Brain microvascular endothelial cell (primary cell): ENCODE measurements at regions not wholly inside any gene's neighbourhood (a gene's known extent, or its start where the extent isn't known, plus 50 kb on each side); places are given as distances from the start of the nearest gene placed in this dataset.

Experiments
- DNase-seq: peaks from one replicate; pipeline ENCODE4 v3.0.0-alpha.2; 2020
- H3K27ac ChIP-seq: fragments of 250-450 bp; sonication (Bioruptor Pico); 2 replicates; pipeline ENCODE4 v1.5.1; 2020; ENCODE audit warnings: mild to moderate bottlenecking, moderate library complexity
- H3K27me3 ChIP-seq: fragments of 250-450 bp; sonication (Bioruptor Pico); replicated peaks from 2 replicates; pipeline ENCODE4 v1.5.1; 2020; ENCODE audit warnings: mild to moderate bottlenecking
- H3K36me3 ChIP-seq: fragments of 250-450 bp; sonication (Bioruptor Pico); replicated peaks from 2 replicates; pipeline ENCODE4 v1.5.1; 2020; ENCODE audit warnings: mild to moderate bottlenecking
- H3K4me3 ChIP-seq: 2 replicates; pipeline ENCODE4 v1.5.1; 2011; ENCODE audit warnings: low read depth, mild to moderate bottlenecking, control low read depth, low read length, moderate library complexity
- in situ Hi-C: cut with HindIII; loops from 2 replicates; pipeline ENCODE4 v1.10.0; 2017; ENCODE audit warnings: low sequenced_read_pairs, low pct_ligation_motif_present
- TF ChIP-seq, protein P1 (sequence below): IDR thresholded peaks from 2 replicates; pipeline ENCODE4 v1.5.1; 2011; ENCODE audit warnings: low read depth, mild to moderate bottlenecking, moderate library complexity, low read length, control low read depth, inconsistent platforms; ENCODE audit errors: missing control alignments

DNA sequence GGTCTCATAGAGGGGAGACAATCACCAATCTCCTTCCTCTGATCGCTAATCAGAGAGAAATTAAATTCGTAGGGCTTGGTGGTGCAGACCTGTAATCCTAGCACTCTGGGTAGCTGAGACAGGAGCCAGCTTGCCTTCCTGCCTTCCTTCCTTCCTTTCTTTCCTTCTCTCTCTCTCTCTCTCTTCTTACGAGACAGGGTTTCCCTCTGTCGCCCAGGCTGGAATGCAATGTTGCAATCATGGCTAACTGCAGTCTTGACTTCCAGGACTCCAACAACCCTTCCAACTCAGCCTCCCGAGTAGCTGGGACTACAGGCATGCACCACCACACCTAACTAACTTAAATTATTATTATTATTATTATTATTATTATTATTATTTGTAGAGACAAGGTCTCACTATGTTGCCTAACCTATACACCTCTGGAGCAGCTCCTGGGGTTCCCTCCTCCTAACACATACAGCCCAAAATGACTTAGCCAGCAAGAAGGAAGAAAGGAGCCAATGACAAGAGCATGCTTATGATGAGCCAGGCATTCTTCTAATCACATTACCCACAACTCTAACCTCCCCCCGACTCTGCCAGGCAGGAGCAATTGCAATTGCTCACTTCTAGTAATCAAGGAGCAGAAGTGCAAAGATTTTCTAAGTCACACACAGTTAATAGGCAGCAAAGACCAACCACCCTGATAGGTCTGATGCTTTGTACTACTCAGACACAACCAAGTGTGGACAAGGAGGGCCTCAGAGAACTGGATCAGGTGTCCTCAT is 105.4 kb upstream of the F3 start:
- DNase-seq: no peak
- H3K4me3 ChIP-seq: no peak overlapping the region
- TF ChIP-seq, protein P1, sequence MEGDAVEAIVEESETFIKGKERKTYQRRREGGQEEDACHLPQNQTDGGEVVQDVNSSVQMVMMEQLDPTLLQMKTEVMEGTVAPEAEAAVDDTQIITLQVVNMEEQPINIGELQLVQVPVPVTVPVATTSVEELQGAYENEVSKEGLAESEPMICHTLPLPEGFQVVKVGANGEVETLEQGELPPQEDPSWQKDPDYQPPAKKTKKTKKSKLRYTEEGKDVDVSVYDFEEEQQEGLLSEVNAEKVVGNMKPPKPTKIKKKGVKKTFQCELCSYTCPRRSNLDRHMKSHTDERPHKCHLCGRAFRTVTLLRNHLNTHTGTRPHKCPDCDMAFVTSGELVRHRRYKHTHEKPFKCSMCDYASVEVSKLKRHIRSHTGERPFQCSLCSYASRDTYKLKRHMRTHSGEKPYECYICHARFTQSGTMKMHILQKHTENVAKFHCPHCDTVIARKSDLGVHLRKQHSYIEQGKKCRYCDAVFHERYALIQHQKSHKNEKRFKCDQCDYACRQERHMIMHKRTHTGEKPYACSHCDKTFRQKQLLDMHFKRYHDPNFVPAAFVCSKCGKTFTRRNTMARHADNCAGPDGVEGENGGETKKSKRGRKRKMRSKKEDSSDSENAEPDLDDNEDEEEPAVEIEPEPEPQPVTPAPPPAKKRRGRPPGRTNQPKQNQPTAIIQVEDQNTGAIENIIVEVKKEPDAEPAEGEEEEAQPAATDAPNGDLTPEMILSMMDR: no peak
- in situ Hi-C loops: no loop called here
- H3K27ac ChIP-seq: peak overlapping the region; percentile 93
- H3K27me3 ChIP-seq: no peaks in the 10 kb centered on the region
- H3K36me3 ChIP-seq: no peaks in the 10 kb centered on the region

DNA sequence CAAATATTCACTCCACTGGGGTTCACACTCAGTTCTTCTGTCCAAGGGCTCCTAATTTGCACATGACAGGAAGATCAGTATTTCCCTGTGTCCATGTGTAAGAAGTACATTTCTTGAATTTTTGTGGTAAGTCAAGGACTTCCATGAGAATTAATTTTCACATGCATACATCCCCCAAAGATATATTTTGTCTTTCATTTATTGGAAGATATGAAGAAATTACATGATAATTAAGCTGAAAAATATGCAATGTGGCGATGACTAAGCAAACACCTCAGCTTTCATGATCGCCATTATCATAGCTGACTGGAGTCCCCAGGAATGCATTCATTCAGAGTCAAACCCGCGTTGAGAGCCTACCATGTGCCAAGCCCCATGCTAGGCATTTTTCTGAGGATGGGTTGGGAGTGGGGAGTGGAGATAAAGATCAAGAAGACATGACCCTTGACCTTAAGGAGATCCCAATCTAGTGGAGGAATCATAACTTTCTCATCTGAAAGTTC is 104.6 kb upstream of the F3 start:
- Histone ChIP-seq H3K27me3 (no peaks in the 10 kb centered on the region), H3K36me3 (no peaks in the 10 kb centered on the region), H3K27ac (peak overlapping the region; percentile 75), H3K4me3 (no peak overlapping the region)
- peak; percentile 73 for DNase-seq
- TF ChIP-seq, protein P1: no peak
- in situ Hi-C loops: no loop called here

DNA sequence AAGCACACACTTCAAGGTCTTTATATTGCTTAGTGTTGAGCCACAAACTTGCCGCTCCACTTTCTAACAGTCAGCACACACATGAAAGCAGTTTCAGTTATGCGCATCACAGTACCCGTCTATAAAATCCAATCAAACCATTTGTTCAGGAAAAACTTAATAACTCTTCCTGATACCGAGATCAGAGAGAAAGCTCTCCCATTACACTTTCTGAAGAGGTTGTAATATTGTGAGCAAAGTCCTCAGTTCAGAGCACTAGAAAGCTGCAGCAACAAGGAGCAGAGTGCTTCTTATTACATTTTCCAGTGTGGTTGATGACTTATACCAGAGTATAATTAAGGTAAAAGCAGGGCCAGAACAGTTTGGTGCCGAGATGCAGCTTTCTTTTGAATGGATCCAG is 102.8 kb upstream of the F3 start:
- Histone ChIP-seq H3K4me3 (no peak overlapping the region), H3K27ac (no peak overlapping the region), H3K27me3 (no peaks in the 10 kb centered on the region), H3K36me3 (no peaks in the 10 kb centered on the region)
- in situ Hi-C loops: no loop called here
- TF ChIP-seq, protein P1: no peak
- DNase-seq: no peak

DNA sequence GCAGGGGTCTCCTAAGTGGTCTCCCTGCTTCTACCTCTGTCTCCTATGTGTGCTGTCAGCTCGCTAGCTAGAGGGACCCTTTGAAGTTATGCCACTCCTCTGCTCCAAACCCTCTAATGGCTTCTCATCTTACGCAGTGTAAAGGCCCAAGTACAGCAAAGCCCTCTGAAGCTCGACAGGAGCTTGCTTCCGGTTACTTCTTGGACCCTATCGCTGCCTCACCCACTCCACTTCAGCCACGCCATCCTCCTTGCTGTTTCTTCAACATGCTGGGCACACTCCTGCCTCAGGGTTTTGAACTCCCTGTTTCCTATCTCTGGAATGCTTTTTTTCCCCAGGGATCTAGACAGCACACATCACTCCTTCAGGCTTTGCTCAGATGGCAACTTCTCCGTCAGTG is 102.3 kb upstream of the F3 start:
- no peak overlapping the region for H3K27ac ChIP-seq
- H3K4me3 ChIP-seq: no peak overlapping the region
- H3K36me3 ChIP-seq: no peaks in the 10 kb centered on the region
- H3K27me3 ChIP-seq: no peaks in the 10 kb centered on the region
- TF ChIP-seq, protein P1: no peak
- in situ Hi-C loops: no loop called here
- DNase-seq: no peak

DNA sequence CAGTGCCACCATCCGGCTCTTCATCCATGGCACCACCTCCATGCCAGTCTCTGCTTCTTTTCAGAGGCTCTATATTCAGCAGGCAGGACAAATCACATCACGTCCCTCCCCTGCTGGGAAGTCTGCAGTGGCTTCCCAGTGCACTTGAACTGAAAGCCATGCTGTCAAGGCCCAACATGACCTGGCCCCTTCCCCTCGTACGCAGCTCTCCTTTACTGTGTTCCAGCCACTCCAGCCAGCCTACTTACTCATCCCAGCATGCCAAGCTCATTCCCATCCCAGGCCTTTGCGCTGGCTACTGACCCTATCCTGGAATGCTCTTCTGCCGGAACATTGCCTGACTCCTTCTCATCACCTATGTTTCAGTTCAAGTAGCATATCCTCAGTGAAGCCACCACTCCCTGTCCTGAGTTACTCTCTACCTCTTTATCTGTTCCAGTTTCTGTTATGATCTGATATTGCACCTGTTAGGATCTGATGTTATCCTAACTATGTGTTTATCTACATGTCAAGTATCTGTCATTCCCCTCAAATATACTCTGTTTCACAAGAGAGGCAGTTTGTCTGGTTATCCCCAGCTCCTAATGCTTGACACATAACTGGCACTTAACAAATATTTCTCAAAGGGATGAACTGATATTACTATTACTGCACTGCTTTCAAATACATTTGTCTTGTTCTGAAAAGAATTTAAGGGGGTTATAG is 101.2 kb upstream of the F3 start:
- no peak for DNase-seq
- no peaks in the 10 kb centered on the region for H3K27me3 ChIP-seq
- H3K4me3 ChIP-seq: no peak overlapping the region
- H3K36me3 ChIP-seq: no peaks in the 10 kb centered on the region
- H3K27ac ChIP-seq: no peak overlapping the region
- TF ChIP-seq, protein P1: no peak
- in situ Hi-C loops: no loop called here

DNA sequence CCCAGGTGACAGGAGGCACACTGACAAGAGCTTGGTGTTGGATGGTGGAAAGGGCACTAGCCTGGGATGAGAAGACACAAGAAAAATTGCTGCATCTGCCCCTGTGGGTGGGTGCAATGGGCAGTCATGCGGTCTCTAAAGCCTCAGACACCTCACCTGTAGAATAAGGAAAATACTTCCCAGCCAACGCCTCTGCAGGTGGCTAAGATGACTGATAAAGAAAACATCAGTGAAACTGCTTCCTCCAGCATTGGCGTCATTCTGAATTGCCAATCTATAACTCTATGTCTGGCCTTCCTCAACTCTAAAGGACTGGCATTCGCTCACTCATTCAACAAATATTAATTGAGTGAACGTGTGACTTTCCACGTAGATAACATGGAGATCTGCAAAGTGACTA is 100.4 kb upstream of the F3 start:
- in situ Hi-C loops: no loop called here

More for the DNA sequence above, 100.4 kb upstream of the F3 start:
- H3K27me3 ChIP-seq: no peaks in the 10 kb centered on the region
- no peak overlapping the region for H3K27ac ChIP-seq
- no peaks in the 10 kb centered on the region for H3K36me3 ChIP-seq
- no peak overlapping the region for H3K4me3 ChIP-seq
- TF ChIP-seq, protein P1: no peak
- no peak for DNase-seq
